UCSD-AML1 (cell line): ENCODE measurements at regions not wholly inside any gene's neighbourhood (a gene's known extent, or its start where the extent isn't known, plus 50 kb on each side); places are given as distances from the start of the nearest gene placed in this dataset.

Source experiments
- DNase-seq: peaks from one replicate; lab custom pipeline; 2025; ENCODE audit not compliant: unreplicated experiment; lab: John Stamatoyannopoulos, UW

DNA sequence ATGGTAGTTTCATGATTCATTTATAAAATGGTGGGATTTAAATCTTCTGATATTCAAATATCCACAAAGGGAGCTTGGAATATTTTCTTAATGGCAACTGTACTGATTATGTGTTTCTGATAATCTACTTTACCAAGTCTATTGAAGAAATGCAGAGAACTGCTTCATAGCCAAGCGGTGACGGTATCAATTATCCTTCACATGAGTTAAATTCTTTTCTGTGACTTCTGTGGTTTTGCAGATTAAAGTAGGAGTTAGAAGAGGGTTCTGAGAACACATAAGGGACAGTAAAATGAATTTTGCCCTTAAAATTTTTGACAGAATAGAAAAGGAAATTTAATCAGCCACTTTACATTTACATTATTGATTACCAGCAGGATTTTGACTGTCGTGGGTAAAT lies 563.2 kb downstream of the GBE1 start:
- DNase-seq, result no peak

DNA sequence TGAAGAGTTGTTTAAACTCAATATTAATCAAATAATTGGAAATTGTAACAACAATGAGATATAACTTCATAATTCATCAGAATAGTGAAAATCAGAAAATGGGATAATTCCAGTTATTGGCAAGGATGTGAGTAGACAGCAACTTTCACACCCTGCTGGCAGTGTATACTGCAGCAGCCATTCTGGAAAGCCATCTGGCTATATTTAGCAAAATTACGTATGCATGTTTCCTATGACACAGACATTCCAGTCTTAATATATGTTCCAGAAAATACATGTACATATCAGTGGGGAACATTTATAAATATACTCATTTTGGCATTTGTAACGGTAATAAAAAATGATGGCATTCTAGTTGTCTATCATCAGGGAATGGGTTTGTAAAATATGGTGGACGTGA lies 564.1 kb downstream of the GBE1 start:
- DNase-seq, result no peak

DNA sequence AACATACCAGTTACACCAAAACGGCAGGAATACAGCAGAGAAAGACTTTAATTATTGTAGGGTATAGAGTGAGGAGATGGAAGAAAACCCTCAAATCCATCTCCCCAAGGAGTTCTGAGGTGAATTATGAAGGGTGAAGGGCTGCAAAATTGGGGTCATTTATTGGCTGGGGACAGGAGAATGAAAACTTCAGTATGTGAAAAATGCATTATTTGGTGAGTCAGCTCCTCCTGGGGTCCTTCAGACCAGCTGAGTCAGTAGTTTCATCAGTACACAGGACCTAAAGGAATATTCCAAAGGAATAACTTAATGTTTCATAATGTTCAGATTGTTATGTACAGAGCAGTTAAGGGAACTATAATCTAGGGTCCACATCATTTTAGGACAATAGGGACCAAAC lies 566.0 kb downstream of the GBE1 start:
- DNase-seq, result no peak

DNA sequence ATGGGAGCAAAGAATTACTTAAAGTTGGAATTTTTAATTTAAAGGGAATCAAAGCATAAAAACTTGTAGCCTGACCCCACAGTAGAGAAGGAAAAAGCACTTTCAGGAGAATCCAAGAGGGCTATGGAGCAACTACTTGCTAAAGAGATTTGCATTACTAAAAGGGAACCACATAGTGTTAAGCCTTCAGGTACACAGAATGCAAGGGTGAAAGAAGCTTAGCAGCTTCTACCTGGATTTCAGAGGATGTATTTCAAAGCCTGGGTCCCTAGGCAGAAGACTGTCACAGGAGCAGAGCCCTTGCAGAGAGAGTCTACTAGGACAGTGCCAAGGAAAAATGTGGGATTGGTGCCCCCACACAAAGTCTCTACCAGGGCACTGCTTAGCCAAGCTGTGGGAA lies 575.0 kb downstream of the GBE1 start:
- no peak for DNase-seq

DNA sequence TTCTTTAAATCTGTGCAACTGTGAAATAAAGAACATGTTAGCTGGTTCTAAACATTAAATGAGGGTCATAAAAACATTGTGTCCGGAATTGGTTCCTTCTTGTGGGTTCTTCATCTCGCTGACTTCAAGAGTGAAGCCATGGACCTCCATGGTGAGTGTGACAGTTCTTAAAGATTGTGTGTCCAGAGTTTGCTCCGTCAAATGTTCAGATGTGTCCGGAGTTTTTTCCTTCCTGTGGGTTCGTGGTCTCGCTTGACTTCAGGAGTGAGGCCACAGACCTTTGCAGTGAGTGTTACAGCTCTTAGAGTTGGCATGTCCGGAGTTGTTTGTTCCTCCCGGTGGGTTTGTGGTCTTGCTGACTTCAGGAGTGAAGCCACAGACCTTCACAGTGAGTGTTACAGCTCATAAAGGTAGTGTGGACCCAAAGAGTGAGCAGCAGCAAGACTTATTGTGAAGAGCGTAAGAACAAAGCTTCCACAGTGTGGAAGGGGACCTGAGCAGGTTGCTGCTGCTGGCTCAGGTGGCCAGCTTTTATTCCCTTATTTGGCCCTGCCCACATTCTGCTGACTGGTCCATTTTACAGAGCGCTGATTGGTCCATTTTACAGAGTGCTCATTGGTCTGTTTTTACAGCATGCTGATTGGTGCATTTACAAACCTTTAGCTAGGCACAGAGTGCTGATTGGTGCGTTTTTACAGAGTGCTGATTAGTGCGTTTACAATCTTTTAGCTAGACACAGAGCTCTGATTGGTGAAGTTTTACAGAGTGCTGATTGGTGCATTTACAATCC lies 579.2 kb downstream of the GBE1 start:
- DNase-seq, result peak; percentile 27

DNA sequence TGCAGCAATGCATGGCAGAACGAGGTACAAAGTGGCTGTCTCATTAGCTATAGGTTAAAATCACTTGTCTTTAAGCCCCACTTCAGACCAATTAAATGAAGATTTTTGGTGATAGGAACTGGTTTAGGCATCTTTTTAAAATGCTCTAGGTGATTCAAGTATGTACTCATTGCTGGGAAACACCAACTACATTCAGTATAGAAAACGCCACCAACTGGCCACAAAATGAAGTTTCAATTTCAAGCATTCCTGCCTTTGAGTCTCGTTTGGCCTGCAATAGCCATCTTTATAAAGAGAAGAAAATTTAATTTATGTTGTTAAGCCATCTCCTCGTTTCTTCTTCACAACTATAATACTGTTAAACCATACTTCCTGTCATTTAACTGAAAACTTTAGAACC lies 587.9 kb downstream of the GBE1 start:
- DNase-seq, result no peak

DNA sequence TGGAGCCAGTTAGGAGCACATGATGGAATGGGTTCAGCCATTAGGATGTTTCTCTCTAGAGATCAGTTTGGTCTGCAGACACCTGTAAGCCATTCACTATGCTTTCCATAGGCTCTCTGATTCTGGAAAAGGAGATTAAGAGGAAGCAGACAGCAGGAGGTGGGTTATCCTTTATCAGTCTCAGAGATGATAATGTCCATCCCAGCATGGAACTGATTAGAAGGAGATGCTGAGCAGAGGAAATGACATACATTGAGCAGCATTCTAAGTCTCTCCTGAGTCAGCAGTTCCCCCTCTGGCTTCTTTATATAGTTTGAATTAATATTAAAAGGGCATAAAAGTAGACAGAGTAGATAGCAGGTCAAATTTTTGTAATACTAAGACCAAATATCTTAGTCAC lies 591.1 kb downstream of the GBE1 start:
- no peak for DNase-seq

DNA sequence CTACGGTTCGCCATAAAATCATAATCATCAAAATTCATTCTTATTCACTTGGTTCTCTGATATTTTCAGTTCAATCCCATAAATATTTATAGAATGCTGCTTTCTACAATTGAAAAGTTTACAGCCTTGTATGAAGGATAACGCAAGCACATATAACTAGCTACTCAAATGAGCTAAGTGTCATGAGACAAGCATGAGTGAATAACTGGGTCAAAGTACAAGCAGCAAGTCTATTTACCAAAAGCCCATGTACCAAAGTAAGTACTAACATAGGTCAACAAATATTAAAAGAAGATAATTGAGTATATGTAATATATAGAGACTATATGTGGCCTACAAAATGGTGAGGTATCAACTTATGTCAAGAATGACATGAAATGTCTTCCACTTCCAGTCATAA lies 596.6 kb downstream of the GBE1 start:
- DNase-seq, result no peak

DNA sequence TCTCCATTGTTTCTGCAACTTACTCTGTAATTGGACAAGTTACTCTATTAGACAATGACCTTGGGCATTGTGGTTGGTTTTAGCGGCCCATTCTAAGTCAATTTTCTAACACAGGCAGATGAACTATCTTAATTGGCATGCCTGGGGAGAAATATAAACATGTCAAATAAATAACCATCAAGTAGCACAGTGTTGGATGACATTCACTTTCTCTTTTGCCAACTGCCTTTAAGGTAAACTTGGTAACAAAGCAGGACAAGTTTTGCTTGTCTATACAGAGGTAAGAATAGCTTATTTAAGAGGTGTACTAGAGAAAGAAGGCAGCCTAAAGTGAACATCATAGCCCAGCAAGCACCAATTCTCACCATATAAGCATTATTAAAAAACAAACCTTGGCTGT lies 599.6 kb downstream of the GBE1 start:
- no peak for DNase-seq

DNA sequence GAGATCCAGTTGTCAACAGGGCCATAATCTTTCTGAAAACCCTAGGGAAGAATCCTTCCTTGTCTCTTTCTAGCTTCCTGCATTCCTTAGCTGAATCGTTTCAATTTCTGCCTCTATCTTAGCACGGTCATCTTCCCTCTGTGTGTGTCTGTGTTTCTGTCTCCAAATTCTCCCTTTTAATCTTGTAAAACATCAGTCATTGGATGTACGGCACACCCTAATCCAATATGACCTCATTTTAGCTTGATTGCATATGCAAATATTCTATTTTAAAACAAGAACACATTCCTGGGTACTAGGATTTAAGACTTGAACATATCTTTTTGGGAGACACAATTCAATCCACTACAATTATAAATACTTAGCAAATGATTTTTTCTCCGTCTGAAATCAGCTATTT lies 600.3 kb downstream of the GBE1 start:
- DNase-seq, result no peak

DNA sequence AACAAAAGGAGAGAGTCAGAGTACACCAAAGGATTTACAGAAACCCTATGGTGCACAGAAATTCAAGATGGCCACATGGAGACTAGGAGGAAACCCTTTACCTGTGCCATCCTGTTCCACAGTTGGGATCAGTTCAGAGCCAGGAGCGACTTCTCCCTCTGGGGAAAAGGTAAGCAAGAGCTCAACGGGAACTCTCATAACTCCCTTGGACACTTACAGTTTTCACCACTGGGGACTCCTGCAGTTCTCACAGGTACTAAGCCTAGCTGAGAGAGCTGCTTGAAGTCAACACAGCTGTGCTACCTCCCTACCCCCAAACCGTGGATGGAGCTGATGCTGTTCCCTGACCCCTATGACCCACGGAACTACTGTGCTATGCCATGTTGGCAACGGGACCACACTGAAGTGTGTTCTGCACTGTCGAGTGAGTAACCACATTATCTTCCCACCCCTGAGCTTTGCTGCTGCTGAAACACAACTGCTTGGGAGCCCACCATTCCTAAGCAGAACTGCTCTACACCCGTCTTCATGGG lies 606.8 kb downstream of the GBE1 start:
- DNase-seq, result no peak

DNA sequence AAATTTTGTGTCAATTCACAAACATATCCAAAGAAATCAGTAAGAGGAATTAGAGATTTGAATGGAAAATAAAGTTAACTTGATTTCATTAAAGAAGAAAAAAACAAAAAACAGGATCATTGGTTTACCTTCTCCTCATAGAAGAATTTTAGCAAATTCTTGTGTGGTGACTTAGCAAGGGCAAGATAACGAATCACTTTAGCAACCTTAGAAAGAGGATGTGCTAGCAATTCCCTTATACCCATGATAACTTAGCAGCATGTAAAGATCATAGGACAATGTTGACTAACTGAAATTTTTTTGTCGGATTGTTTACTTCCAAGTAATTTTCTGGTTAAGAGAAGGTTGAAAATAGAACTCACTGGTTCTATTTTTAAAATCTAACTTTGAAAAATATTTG lies 609.3 kb downstream of the GBE1 start:
- no peak for DNase-seq

DNA sequence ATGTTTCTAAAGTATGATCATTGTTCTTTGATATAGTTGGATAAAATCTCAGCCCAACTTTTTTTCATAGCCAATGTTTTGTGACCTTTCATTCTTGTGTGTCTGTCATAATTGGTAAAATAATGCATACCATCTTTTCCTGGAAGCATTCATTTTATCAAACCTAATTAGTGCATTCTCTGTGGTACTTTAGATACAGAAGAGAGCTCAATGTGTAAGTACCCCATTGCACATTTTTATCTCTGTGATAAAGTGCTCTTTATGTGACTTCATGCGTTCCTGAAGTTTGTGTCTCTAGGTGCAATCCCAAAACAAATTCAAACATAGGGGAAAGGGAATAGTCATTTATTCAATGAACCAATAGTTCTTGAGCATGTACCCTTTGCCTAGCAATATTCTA lies 628.5 kb downstream of the GBE1 start:
- DNase-seq, result no peak

DNA sequence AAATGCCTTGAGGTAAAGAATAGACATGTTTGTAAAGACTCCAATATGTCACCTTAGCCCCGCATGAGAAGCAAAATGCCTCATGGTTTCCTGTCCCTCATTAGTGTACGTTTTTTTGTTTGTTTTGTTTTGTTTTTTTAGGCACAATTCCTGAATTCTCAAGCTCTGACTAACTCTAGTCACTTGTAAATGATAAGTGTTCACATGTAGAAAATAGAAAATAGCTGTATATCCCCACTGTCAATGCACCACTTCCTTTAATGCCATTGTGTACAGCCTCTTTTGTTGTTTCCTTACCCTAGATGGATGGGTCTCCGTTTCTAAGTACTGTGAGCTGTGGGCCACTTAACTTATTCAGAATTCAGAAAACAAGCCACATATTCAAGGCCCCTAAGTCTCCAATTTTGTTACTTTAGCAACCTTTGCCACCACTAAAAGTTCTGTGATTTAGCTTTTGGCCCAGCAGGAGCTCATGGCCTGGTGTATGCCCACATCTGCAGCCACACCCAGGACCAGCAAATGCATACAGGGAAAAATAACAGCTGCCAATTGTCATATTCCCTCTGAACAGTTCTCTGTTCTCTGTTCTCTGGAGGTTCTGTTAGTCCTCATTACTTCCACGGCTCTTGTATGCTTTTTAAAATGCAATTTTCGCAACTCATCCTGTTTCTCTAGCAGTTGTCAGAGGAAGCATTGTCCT lies 655.5 kb downstream of the GBE1 start:
- DNase-seq, result no peak

DNA sequence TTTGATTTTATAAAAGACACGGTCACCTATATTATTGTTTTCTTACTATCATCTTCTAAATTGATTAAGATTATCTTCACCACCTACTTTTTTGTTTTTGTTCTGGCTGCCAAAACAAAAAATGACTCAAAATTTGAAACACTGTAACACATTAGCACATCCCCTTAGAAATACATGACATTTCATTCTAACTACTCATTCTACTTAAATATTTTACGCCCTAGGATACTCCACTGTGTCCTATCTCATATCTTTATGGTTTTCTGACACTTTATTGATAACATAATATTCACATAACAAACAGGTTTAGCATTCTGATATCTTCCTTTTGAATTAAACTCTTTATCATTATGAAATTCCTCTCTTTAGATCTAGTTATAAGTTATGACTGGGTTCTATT lies 656.2 kb downstream of the GBE1 start:
- DNase-seq, result no peak

DNA sequence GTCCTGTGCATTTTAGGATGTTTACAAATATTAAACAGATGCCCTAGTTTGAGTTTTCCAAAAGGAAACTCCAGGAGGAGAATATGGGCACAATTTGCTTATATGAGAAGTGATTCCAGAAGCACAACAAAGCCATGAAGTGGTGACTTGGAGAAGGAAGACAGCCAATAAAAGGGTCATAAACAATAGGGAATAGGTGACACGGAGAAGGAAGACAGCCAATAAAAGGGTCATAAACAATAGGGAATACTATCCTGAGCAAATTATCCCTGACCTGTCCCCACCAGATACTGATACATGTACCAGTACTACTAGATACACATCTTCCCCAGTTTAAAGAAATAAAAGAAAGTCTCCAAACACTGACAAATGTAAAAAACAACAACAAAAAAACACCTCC lies 663.6 kb downstream of the GBE1 start:
- no peak for DNase-seq

DNA sequence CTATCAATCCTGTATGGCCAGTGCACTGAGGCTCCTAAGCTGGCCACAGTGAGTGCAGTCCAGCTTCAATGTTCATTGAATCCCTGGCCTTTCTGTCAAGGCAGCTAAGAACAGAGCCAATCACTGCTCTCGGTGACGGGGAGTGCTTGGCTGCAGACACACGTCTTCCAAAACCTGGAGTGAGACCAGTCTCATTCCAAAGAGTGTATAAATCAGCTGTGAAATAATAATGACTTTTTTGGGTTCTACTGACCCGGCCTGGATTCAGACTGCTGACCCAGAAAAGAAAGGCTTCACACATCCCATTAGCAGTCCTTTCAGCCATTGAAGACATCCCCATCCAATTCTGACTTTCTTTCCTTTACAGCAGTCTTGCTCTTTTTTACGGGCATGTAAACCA lies 665.5 kb downstream of the GBE1 start:
- no peak for DNase-seq

DNA sequence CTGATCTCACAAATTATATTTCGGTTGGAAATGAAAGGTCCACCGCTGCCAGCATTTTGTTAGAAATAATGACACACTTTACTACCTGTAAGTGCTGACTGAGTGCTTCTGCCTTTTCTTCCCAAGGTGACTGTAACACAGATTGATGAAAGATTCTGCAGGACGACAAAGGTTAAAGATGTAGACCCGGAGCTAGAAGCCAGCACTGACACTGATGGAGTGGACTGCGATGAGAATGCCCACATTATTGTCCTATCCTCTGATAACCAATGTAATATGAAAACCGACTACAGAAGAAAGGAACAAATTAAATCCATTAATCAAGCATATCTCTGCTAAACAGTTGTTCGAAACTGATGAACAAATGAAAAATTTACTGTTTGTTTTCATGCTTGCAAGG lies 666.5 kb downstream of the GBE1 start:
- DNase-seq, result no peak

DNA sequence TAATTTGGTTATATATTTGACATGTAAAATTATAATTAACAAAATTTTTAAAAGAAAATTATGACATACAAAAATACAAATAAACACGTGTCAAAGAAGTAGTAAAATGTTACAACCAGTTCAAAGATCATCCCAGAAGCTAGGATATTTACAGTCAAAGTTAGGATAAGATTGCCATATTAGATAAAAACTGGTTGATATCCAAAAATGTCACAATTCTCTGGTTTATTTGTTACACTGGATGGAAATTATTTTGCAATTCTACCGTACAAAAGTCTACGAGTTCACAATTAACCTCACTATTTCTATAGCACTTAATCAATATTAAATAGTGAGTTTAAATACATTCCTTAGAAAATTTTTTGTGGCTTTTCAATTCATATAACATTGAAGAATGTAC lies 673.8 kb downstream of the GBE1 start:
- no peak for DNase-seq

DNA sequence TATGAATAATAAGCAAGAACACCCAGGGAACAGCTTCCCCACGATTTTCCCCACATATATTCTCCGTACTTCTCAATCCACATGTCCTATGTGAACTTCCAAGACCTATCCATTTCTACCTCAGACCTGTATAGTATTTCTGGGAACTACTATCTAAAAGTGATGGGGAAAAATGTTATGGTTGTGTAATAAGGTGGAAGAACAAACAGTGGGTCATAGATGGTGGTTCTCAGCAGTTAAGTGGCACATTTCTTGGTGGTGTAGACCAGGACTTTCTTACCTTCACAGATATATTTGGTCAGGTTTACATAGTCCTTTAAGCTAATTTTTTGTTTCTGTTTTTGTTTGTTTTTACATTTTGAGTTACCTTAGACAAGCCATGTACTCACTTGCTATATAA lies 675.1 kb downstream of the GBE1 start:
- DNase-seq, result no peak

DNA sequence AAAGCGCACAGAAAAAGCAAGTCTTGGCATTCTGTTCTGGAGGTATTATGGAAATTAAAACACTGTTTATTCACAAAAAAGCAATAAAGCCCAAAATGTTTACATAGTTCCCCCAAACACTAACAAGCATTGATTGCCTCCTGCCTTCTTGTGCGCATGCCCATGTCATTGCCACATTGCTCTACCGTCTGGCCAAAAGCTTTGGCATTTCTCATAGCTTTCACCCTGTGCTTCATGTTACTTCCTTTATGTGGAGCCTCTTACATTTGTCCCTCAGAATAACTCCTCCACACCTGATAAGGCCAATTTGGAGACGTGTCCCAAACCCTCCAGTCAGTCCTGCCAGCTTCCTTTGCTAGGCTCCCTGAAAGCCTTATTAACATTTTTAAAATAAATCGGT lies 680.8 kb downstream of the GBE1 start:
- no peak for DNase-seq

DNA sequence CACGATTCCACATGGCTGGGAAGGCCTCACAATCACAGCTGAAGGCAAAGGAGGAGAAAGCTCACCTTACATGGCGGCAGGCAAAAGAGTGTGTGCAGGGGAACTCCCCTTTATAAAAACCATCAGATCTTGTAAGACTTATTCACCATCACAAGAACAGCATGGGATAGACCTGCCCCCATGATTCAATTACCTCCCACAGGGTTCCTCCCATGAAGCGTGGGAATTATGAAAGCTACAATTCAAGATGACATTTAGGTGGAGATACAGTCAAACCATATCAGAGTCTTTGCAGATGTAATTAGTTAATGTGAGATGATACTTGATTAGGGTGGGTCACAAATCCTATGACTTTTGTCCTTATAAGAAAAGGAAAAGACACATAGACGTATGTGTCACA lies 688.9 kb downstream of the GBE1 start:
- no peak for DNase-seq

DNA sequence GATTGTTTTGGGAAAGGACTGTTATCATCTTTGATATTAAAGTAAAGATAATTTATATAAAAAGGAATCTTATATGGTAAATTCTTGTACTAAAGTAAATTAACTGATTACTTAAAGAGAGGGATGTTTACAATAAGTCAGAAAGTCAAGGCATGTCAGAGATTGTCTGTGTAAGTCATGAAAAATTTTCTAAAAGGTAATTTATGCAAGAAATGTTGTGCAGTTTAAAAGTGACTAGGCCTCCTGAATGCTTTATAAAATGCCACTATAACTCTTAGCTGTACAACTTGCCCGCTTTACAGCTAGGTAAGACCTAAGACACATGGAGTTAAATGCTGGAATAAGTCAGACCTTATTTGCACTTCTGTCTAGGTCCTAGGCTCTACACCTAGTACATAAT lies 692.9 kb downstream of the GBE1 start:
- no peak for DNase-seq
